ENCODE measurements at regions not wholly inside any gene's neighbourhood (a gene's known extent, or its start where the extent isn't known, plus 50 kb on each side); places are given as distances from the start of the nearest gene placed in this dataset.
A peak's percentile ranks its signal among the peaks of the same experiment; 100 is the strongest.

- DNase-seq (ENCODE audit: low read depth), result peak; percentile 33
Observed at GRCh38 chr4:156710365-156711192, 261.0 kb downstream of the PDGFC start.

- DNase-seq (ENCODE audit: low read depth), result peak; percentile 84
Observed at GRCh38 chr4:156705311-156705710, 266.3 kb downstream of the PDGFC start.

GRCh38 chr4:156695163-156695562 lies 276.4 kb downstream of the PDGFC start:
- no peak for DNase-seq (ENCODE audit: low read depth)

- DNase-seq (ENCODE audit: low read depth), result no peak
Observed at GRCh38 chr4:156694413-156694812, 277.2 kb downstream of the PDGFC start.

GRCh38 chr4:156693557-156693956 lies 278.0 kb downstream of the PDGFC start:
- no peak for DNase-seq (ENCODE audit: low read depth)

GRCh38 chr4:156692016-156692415 lies 279.6 kb downstream of the PDGFC start:
- DNase-seq (ENCODE audit: low read depth), result no peak

- no peak for DNase-seq (ENCODE audit: low read depth)
Observed at GRCh38 chr4:156690572-156690971, 281.0 kb downstream of the PDGFC start.

- DNase-seq (ENCODE audit: low read depth), result peak; percentile 97
Observed at GRCh38 chr4:156686120-156686519, 285.5 kb downstream of the PDGFC start.

- peak; percentile 11 for DNase-seq (ENCODE audit: low read depth)
Observed at GRCh38 chr4:156685308-156685707, 286.3 kb downstream of the PDGFC start.

- no peak for DNase-seq (ENCODE audit: low read depth)
Observed at GRCh38 chr4:156677656-156678055, 293.9 kb downstream of the PDGFC start.

GRCh38 chr4:156677131-156677531 lies 294.5 kb downstream of the PDGFC start:
- DNase-seq (ENCODE audit: low read depth), result peak; percentile 30

- DNase-seq (ENCODE audit: low read depth), result no peak
Observed at GRCh38 chr4:156676116-156676851, 295.3 kb downstream of the PDGFC start.

GRCh38 chr4:156673483-156673882 lies 298.1 kb downstream of the PDGFC start:
- DNase-seq (ENCODE audit: low read depth), result peak; percentile 68

GRCh38 chr4:156672492-156673305 lies 298.9 kb downstream of the PDGFC start:
- peak; percentile 79 for DNase-seq (ENCODE audit: low read depth)

GRCh38 chr4:156665780-156666366 lies 305.7 kb downstream of the PDGFC start:
- no peak for DNase-seq (ENCODE audit: low read depth)

- no peak for DNase-seq (ENCODE audit: low read depth)
Observed at GRCh38 chr4:156663663-156664062, 307.9 kb downstream of the PDGFC start.

- DNase-seq (ENCODE audit: low read depth), result peak; percentile 22
Observed at GRCh38 chr4:156662921-156663320, 308.7 kb downstream of the PDGFC start.

- no peak for DNase-seq (ENCODE audit: low read depth)
Observed at GRCh38 chr4:156661555-156661954, 310.0 kb downstream of the PDGFC start.

GRCh38 chr4:156660465-156660864 lies 311.1 kb downstream of the PDGFC start:
- no peak for DNase-seq (ENCODE audit: low read depth)

- no peak for DNase-seq (ENCODE audit: low read depth)
Observed at GRCh38 chr4:156659983-156660382, 311.6 kb downstream of the PDGFC start.

GRCh38 chr4:156659570-156659969 lies 312.0 kb downstream of the PDGFC start:
- no peak for DNase-seq (ENCODE audit: low read depth)

GRCh38 chr4:156656896-156657295 lies 314.7 kb downstream of the PDGFC start:
- DNase-seq (ENCODE audit: low read depth), result no peak
